Uterus (tissue), 3 donors: ENCODE measurements at regions not wholly inside any gene's neighbourhood (a gene's known extent, or its start where the extent isn't known, plus 50 kb on each side); places are given as distances from the start of the nearest gene placed in this dataset.

Source experiments
- DNase-seq, 2 donors: peaks; one replicate each; pipeline ENCODE4 v3.0.0-alpha.2; 2019 to 2020
- H3K27ac ChIP-seq, 2 donors: fragments of 200-600 bp; sonication (generic); 1 replicate in 1 of 2; 2 replicates in 1 of 2; pipeline ENCODE4 v1.5.1; 2016 to 2018
- H3K27me3 ChIP-seq, 2 donors: fragments of 200-600 bp; sonication (generic); one replicate each; pipeline ENCODE4 v1.5.1; 2018 to 2019; ENCODE audit warnings: control low read depth in 1 of 2
- H3K36me3 ChIP-seq, 2 donors: fragments of 200-600 bp; sonication (generic); one replicate each; pipeline ENCODE4 v1.5.1; 2019; ENCODE audit warnings: control low read depth in 1 of 2
- H3K4me1 ChIP-seq, 2 donors: fragments of 200-600 bp; sonication (generic); one replicate each; pipeline ENCODE4 v1.5.1; 2018 to 2019; ENCODE audit warnings: control low read depth in 1 of 2
- H3K4me3 ChIP-seq, 2 donors: fragments of 200-600 bp; sonication (generic); 1 replicate in 1 of 2; 2 replicates in 1 of 2; pipeline ENCODE4 v1.5.1; 2018 to 2019; ENCODE audit warnings: mild to moderate bottlenecking in 1 of 2
- H3K9me3 ChIP-seq, 2 donors: fragments of 200-600 bp; sonication (generic); one replicate each; pipeline ENCODE4 v1.5.1; 2019; ENCODE audit warnings: control low read depth in 1 of 2
- POLR2A ChIP-seq, 2 donors: fragments of 450-650 bp; IDR thresholded peaks; one replicate each; pipeline ENCODE4 v1.6.1; 2016; ENCODE audit warnings: antibody characterized with exemption in 2 of 2, mild to moderate bottlenecking in 1 of 2, moderate library complexity in 1 of 2
- intact Hi-C: fragments of 100-400 bp; cut with DNase I; formaldehyde crosslinking; loops from one replicate; pipeline ENCODE4 v1.15.1; 2023; ENCODE audit warnings: low total_unique reads
- TF ChIP-seq, protein P1 (sequence below), 4 experiments: fragments of 200-600 bp in 2 of 4; fragments of 450-650 bp in 2 of 4; sonication (generic) in 2 of 4; IDR thresholded peaks; one replicate each; pipeline ENCODE4 v1.5.1; 2016 to 2019; ENCODE audit warnings: antibody characterized with exemption in 4 of 4, mild to moderate bottlenecking in 2 of 4, moderate library complexity in 1 of 4
- donor health status: DM: yes; HTN: yes; CAD: no.

DNA sequence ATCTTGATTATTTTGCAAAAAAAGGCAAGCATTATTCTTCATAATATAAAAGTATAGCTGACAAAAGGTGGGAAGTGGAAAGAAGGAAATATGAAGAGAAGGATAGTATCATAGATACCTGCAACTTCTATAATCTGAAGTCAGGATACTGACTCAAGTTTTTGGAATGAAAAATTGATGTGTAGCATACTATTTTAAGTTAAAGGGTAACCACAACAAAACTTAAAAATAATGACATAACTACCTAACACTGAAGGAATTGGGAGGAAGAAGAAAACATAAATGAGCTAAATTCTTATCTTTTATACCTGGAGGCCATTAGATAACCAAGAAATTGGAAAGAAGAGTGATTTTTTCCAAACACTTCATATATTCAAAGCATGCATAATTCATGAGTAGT lies 51.8 kb upstream of the TLE1 start:
- no peaks in the 10 kb centered on the region for H3K27me3 ChIP-seq
- peak overlapping the region in 1 of 2 donors; percentile 33 for H3K27ac ChIP-seq
- peaks cover 0 to 7% of the 10 kb centered on the region in 2 donors for H3K9me3 ChIP-seq
- DNase-seq = no peak
- H3K4me1 ChIP-seq = no peaks in the 10 kb centered on the region
- H3K36me3 ChIP-seq = no peaks in the 10 kb centered on the region
- TF ChIP-seq, protein P1, sequence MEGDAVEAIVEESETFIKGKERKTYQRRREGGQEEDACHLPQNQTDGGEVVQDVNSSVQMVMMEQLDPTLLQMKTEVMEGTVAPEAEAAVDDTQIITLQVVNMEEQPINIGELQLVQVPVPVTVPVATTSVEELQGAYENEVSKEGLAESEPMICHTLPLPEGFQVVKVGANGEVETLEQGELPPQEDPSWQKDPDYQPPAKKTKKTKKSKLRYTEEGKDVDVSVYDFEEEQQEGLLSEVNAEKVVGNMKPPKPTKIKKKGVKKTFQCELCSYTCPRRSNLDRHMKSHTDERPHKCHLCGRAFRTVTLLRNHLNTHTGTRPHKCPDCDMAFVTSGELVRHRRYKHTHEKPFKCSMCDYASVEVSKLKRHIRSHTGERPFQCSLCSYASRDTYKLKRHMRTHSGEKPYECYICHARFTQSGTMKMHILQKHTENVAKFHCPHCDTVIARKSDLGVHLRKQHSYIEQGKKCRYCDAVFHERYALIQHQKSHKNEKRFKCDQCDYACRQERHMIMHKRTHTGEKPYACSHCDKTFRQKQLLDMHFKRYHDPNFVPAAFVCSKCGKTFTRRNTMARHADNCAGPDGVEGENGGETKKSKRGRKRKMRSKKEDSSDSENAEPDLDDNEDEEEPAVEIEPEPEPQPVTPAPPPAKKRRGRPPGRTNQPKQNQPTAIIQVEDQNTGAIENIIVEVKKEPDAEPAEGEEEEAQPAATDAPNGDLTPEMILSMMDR (IDR thresholded peaks at IDR 0.05) = no peak
- TF ChIP-seq POLR2A (IDR thresholded peaks at IDR 0.05) = no peak
- H3K4me3 ChIP-seq = no peak overlapping the region
- intact Hi-C loops = no loop called here

DNA sequence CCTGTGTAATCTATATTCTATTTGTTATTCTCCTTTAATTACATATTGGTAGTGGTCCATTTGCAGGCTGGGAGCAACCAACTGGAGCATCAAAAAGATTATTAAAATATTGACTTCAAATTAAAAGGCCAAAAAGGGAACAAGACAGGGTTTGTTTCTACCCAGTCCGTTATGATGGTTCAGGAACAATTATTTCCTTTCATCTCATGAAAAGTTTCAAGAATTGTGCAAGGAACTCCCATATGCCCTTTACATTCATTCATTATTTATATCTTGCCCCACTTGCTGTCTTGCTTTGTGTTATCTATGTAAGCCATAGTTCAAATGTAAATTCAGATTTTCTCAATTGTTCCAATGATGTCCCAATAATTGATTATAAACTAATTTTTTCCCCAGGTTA lies 58.7 kb upstream of the TLE1 start:
- no peak for DNase-seq
- no peaks in the 10 kb centered on the region for H3K27me3 ChIP-seq
- no peak overlapping the region for H3K27ac ChIP-seq
- peaks cover 0 to 7% of the 10 kb centered on the region in 2 donors for H3K9me3 ChIP-seq
- no peak for TF ChIP-seq POLR2A (IDR thresholded peaks at IDR 0.05)
- TF ChIP-seq, protein P1 (IDR thresholded peaks at IDR 0.05) = no peak
- H3K4me3 ChIP-seq = no peak overlapping the region
- H3K36me3 ChIP-seq = no peaks in the 10 kb centered on the region
- no peaks in the 10 kb centered on the region for H3K4me1 ChIP-seq
- intact Hi-C loops = no loop called here

DNA sequence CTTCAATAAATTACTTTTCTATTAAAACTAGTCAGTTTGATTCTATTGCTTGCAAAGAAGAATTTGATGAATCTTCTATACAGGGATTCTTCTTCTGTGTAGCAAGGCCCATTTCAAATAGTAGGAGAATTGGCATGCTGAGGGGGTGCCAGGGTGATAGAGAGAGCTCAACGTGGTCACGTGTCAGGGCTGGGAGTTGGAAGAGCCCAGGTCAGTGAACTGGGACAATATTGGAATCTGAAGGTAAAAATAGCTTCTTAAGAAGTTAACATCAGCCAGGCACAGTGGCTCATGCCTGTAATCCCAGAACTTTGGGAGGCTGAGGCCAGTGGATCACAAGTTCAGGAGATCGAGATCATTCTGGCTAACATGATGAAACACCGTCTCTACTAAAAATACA lies 64.1 kb upstream of the TLE1 start:
- Histone ChIP-seq H3K27ac (no peak overlapping the region), H3K36me3 (no peaks in the 10 kb centered on the region), H3K4me1 (no peaks in the 10 kb centered on the region), H3K4me3 (no peak overlapping the region), H3K9me3 (no peaks in the 10 kb centered on the region), H3K27me3 (no peaks in the 10 kb centered on the region)
- TF ChIP-seq POLR2A (IDR thresholded peaks at IDR 0.05) = no peak
- TF ChIP-seq, protein P1 (IDR thresholded peaks at IDR 0.05) = no peak
- intact Hi-C loops = no loop called here
- no peak for DNase-seq

DNA sequence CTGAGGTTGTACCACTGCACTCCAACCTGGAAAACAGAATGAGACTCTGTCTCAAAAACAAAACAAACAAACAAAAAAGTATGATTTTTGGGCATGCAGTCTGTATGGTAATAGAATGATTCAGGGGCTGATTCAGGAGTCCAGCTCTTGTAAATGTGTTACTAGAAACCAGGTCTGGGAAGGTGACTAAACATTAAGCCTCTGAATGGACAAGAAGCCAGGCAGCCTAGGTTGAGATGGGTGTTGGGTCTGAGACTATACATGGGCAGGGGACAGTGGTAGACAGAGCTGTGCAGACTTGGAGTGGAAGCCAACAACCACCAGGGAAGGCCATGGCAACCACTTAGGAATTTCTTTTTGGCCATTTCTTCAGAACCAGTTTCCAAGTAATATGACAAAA lies 64.9 kb upstream of the TLE1 start:
- intact Hi-C loops = no loop called here
- no peaks in the 10 kb centered on the region for H3K4me1 ChIP-seq

DNA sequence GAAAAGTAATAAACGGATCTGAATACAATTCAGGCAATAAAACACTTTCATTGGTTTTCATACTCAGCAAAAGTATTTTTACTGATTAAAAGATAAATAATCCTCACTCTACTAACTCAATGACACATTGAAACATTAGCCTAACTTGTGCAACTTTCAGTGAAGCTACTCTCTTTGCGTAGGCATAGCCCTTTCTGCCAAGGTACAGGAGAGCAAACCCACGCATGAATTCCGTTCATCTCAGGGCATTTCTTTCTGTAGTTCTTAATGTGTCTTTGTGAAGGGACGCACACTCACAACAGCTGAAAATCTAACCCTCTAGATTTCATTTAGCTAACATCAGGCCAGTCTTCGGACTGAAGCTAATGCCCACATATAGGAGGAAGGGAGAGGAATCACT lies 66.4 kb upstream of the TLE1 start:
- Histone ChIP-seq H3K4me3 (no peak overlapping the region), H3K9me3 (no peaks in the 10 kb centered on the region), H3K36me3 (no peaks in the 10 kb centered on the region), H3K27ac (no peak overlapping the region), H3K27me3 (no peaks in the 10 kb centered on the region), H3K4me1 (no peaks in the 10 kb centered on the region)
- intact Hi-C loops = no loop called here
- no peak for DNase-seq
- TF ChIP-seq, protein P1 (IDR thresholded peaks at IDR 0.05) = no peak
- TF ChIP-seq POLR2A (IDR thresholded peaks at IDR 0.05) = no peak

More for the DNA sequence above, 64.9 kb upstream of the TLE1 start:
- TF ChIP-seq, protein P1 (IDR thresholded peaks at IDR 0.05) = no peak
- no peak for TF ChIP-seq POLR2A (IDR thresholded peaks at IDR 0.05)
- no peaks in the 10 kb centered on the region for H3K27me3 ChIP-seq
- no peak overlapping the region for H3K4me3 ChIP-seq
- H3K9me3 ChIP-seq = no peaks in the 10 kb centered on the region
- no peak overlapping the region for H3K27ac ChIP-seq
- DNase-seq = no peak
- H3K36me3 ChIP-seq = no peaks in the 10 kb centered on the region
